Mucosa of descending colon (tissue), 3 donors: ENCODE measurements at regions not wholly inside any gene's neighbourhood (a gene's known extent, or its start where the extent isn't known, plus 50 kb on each side); places are given as distances from the start of the nearest gene placed in this dataset.

Experiments
- ATAC-seq: fragments of 200-7000 bp; cut with Tn5 transposase; one replicate; pipeline ENCODE4 v1.9.1; 2020; ENCODE audit warnings: mild to moderate bottlenecking, moderate library complexity
- DNase-seq, 3 donors: peaks; one replicate each; pipeline ENCODE4 v3.0.0-alpha.2; 2020
- H3K36me3 ChIP-seq: fragments of 200-600 bp; one replicate; pipeline ENCODE4 v1.8.0; 2021; ENCODE audit warnings: low read depth, mild to moderate bottlenecking
- H3K4me1 ChIP-seq: fragments of 200-600 bp; one replicate; pipeline ENCODE4 v1.8.0; 2021; ENCODE audit warnings: low read depth, mild to moderate bottlenecking
- H3K4me3 ChIP-seq: fragments of 200-600 bp; one replicate; pipeline ENCODE4 v1.8.0; 2021; ENCODE audit warnings: mild to moderate bottlenecking
- H3K9me3 ChIP-seq: fragments of 200-600 bp; one replicate; pipeline ENCODE4 v1.8.0; 2021; ENCODE audit warnings: mild to moderate bottlenecking
- CTCF ChIP-seq: fragments of 200-600 bp; IDR thresholded peaks from one replicate; pipeline ENCODE4 v1.8.0; 2022; ENCODE audit warnings: antibody characterized with exemption, mild to moderate bottlenecking
- intact Hi-C, 2 donors: fragments of 100-400 bp; cut with DNase I in 1 of 2; cut with micrococcal nuclease in 1 of 2; formaldehyde crosslinking; loops; one replicate each; pipeline versions ENCODE4 v1.11.0 to v1.11.1; 2022; cut with DNase I, micrococcal nuclease
- donor health status: DM: no; HTN: no; CAD: no; lungs with moderate emphysema.
- donor health status: DM: no; HTN: no; CAD: no.
- donor health status: DM: no; HTN: yes; CAD: no.

GRCh38 chr2:140136366-140136765, 1356.2 kb upstream of the NXPH2 start:
- H3K9me3 ChIP-seq = no peaks in the 10 kb centered on the region
- H3K36me3 ChIP-seq = no peaks in the 10 kb centered on the region
- DNase-seq (no peak), ATAC-seq (no peak)
- no peak overlapping the region for H3K4me3 ChIP-seq
- intact Hi-C loops = no loop called here
- H3K4me1 ChIP-seq = no peaks in the 10 kb centered on the region
- TF ChIP-seq CTCF = no peak

GRCh38 chr2:140128909-140129308, 1348.7 kb upstream of the NXPH2 start:
- DNase-seq (no peak), ATAC-seq (no peak)
- intact Hi-C loops = no loop called here
- TF ChIP-seq CTCF = no peak
- no peaks in the 10 kb centered on the region for H3K9me3 ChIP-seq
- no peak overlapping the region for H3K4me3 ChIP-seq
- H3K4me1 ChIP-seq = no peaks in the 10 kb centered on the region
- H3K36me3 ChIP-seq = no peaks in the 10 kb centered on the region

GRCh38 chr2:140122001-140122400, 1341.8 kb upstream of the NXPH2 start:
- intact Hi-C loops = no loop called here
- no peak for DNase-seq
- H3K4me3 ChIP-seq = no peak overlapping the region
- no peak for TF ChIP-seq CTCF
- ATAC-seq = no peak
- H3K9me3 ChIP-seq = no peaks in the 10 kb centered on the region
- H3K4me1 ChIP-seq = no peaks in the 10 kb centered on the region
- no peaks in the 10 kb centered on the region for H3K36me3 ChIP-seq

- intact Hi-C loops = no loop called here
- H3K4me3 ChIP-seq = no peak overlapping the region
- TF ChIP-seq CTCF = no peak
- H3K36me3 ChIP-seq = no peaks in the 10 kb centered on the region
- DNase-seq = no peak
- no peak for ATAC-seq
- no peaks in the 10 kb centered on the region for H3K9me3 ChIP-seq
- H3K4me1 ChIP-seq = no peaks in the 10 kb centered on the region
Measured at GRCh38 chr2:140117386-140117785, 1337.2 kb upstream of the NXPH2 start.

- Histone ChIP-seq H3K4me3 (no peak overlapping the region), H3K9me3 (no peaks in the 10 kb centered on the region), H3K36me3 (no peaks in the 10 kb centered on the region), H3K4me1 (no peaks in the 10 kb centered on the region)
- ATAC-seq (no peak), DNase-seq (no peak)
- intact Hi-C loops = no loop called here
- TF ChIP-seq CTCF = no peak
Measured at GRCh38 chr2:140108706-140109475, 1328.7 kb upstream of the NXPH2 start.

- no peak for ATAC-seq
- no peaks in the 10 kb centered on the region for H3K9me3 ChIP-seq
- intact Hi-C loops = no loop called here
- no peak for DNase-seq
- no peaks in the 10 kb centered on the region for H3K4me1 ChIP-seq
- no peaks in the 10 kb centered on the region for H3K36me3 ChIP-seq
- H3K4me3 ChIP-seq = no peak overlapping the region
- TF ChIP-seq CTCF = no peak
Measured at GRCh38 chr2:140091926-140092325, 1311.7 kb upstream of the NXPH2 start.
